ENCODE measurements at regions not wholly inside any gene's neighbourhood (a gene's known extent, or its start where the extent isn't known, plus 50 kb on each side); places are given as distances from the start of the nearest gene placed in this dataset.

- TF ChIP-seq POLR2A (IDR thresholded peaks at IDR 0.05; ENCODE audit: borderline replicate concordance, extremely low read depth, insufficient read depth, insufficient read length) (no peak), CTCF (IDR thresholded peaks at IDR 0.05 in 2 of 3, conservative IDR thresholded peaks at IDR 0.05 in 1 of 3; ENCODE audit: borderline replicate concordance in 1 of 3, insufficient read depth in 1 of 3, low read depth in 2 of 3, low read length in 2 of 3) (no peak), ZNF274 (IDR thresholded peaks at IDR 0.05; ENCODE audit: low read depth, low read length) (no peak), EZH2phosphoT487 (IDR thresholded peaks at IDR 0.05; ENCODE audit: borderline replicate concordance) (no peak), YY1 (IDR thresholded peaks at IDR 0.05; ENCODE audit: extremely low read depth, insufficient replicate concordance, low read depth, low read length) (no peak), SP1 (IDR thresholded peaks at IDR 0.05; ENCODE audit: low read depth) (no peak), ATF3 (IDR thresholded peaks at IDR 0.05) (no peak), TCF7L2 (IDR thresholded peaks at IDR 0.05; ENCODE audit: borderline replicate concordance, extremely low read depth, insufficient read depth, insufficient read length) (no peak), ZFX (IDR thresholded peaks at IDR 0.05) (no peak), POLR2AphosphoS5 (IDR thresholded peaks at IDR 0.05; ENCODE audit: low read depth, low read length) (no peak), CEBPB (IDR thresholded peaks at IDR 0.05; ENCODE audit: low read depth) (no peak), EZH2 (IDR thresholded peaks at IDR 0.05) (no peak), REST (IDR thresholded peaks at IDR 0.05; ENCODE audit: low read depth) (no peak), ELF1 (IDR thresholded peaks at IDR 0.05; ENCODE audit: borderline replicate concordance, low read depth) (no peak)
Observed at GRCh38 chr3:159635047-159635641, 353.5 kb upstream of the IL12A start.

Measured in HCT116 (cell line).